Naive thymus-derived CD4-positive, alpha-beta T cell (primary cell): ENCODE measurements at regions not wholly inside any gene's neighbourhood (a gene's known extent, or its start where the extent isn't known, plus 50 kb on each side); places are given as distances from the start of the nearest gene placed in this dataset.

Experiments used
- ATAC-seq: fragments of 150-1000 bp; cut with Tn5 transposase; 2 replicates; pipeline ENCODE4 v1.10.0; 2021; ENCODE audit warnings: mild to moderate bottlenecking, moderate library complexity
- CTCF ChIA-PET: fragments of 350-600 bp; sonication (Branson Sonifier 250); formaldehyde crosslinking; loops from one replicate; lab custom pipeline; 2021; ENCODE audit warnings: antibody characterized with exemption; lab: Charles Lee
- POLR2A ChIA-PET: fragments of 350-600 bp; sonication (Branson Sonifier 250); formaldehyde crosslinking; loops from one replicate; lab custom pipeline; 2021; ENCODE audit warnings: antibody characterized with exemption, inconsistent platforms; lab: Charles Lee
- DNase-seq, 9 donors: peaks; one replicate each; pipeline versions ENCODE4 v3.0.0 to v3.0.0-alpha.2; 2020 to 2022; ENCODE audit warnings: mixed read lengths in 1 of 9
- H3K27ac ChIP-seq: one replicate; pipeline ENCODE4 v1.7.0; 2013; ENCODE audit warnings: mild to moderate bottlenecking, low read depth, low read length, moderate library complexity
- H3K27me3 ChIP-seq, 2 donors: one replicate each; pipeline ENCODE4 v1.7.0; 2013; ENCODE audit warnings: low read length in 2 of 2, mild to moderate bottlenecking in 2 of 2, moderate library complexity in 2 of 2; ENCODE audit not compliant: control insufficient read depth in 2 of 2, insufficient read depth in 2 of 2
- H3K36me3 ChIP-seq, 3 experiments: 1 replicate in 2 of 3; 2 replicates in 1 of 3; pipeline ENCODE4 v1.7.0; 2013; ENCODE audit warnings: low read length in 3 of 3, mild to moderate bottlenecking in 3 of 3, moderate library complexity in 1 of 3; ENCODE audit not compliant: insufficient read depth in 3 of 3, control insufficient read depth in 2 of 3
- H3K4me1 ChIP-seq, 2 donors: one replicate each; pipeline ENCODE4 v1.7.0; 2013; ENCODE audit warnings: low read length in 2 of 2, mild to moderate bottlenecking in 2 of 2, moderate library complexity in 1 of 2; ENCODE audit not compliant: control insufficient read depth in 2 of 2, insufficient read depth in 2 of 2
- H3K4me3 ChIP-seq: 2 replicates; pipeline ENCODE4 v1.7.0; 2013; ENCODE audit warnings: mild to moderate bottlenecking, low read length
- H3K9me3 ChIP-seq, 3 experiments: 1 replicate in 2 of 3; 2 replicates in 1 of 3; pipeline ENCODE4 v1.7.0; 2013; ENCODE audit warnings: low read length in 3 of 3; ENCODE audit not compliant: control insufficient read depth in 2 of 3
- H3K27ac Mint-ChIP-seq, 9 donors: one replicate each; pipeline ENCODE4 v1.8.0; 2020 to 2022; ENCODE audit warnings: mixed read lengths in 9 of 9, mild to moderate bottlenecking in 8 of 9, moderate library complexity in 5 of 9, inconsistent platforms in 2 of 9
- H3K27me3 Mint-ChIP-seq, 5 donors: one replicate each; pipeline ENCODE4 v1.8.0; 2021 to 2022; ENCODE audit warnings: mixed read lengths in 5 of 5, mild to moderate bottlenecking in 1 of 5
- H3K36me3 Mint-ChIP-seq, 5 donors: one replicate each; pipeline ENCODE4 v1.8.0; 2020 to 2022; ENCODE audit warnings: mixed read lengths in 5 of 5, mild to moderate bottlenecking in 3 of 5, inconsistent platforms in 1 of 5
- H3K4me1 Mint-ChIP-seq, 7 donors: one replicate each; pipeline ENCODE4 v1.8.0; 2020 to 2022; ENCODE audit warnings: mixed read lengths in 7 of 7, mild to moderate bottlenecking in 3 of 7, inconsistent platforms in 1 of 7
- H3K4me3 Mint-ChIP-seq, 10 donors: one replicate each; pipeline ENCODE4 v1.8.0; 2020 to 2022; ENCODE audit warnings: mild to moderate bottlenecking in 10 of 10, mixed read lengths in 10 of 10, moderate library complexity in 6 of 10, inconsistent platforms in 2 of 10
- H3K9me3 Mint-ChIP-seq, 11 donors: one replicate each; pipeline ENCODE4 v1.8.0; 2020 to 2022; ENCODE audit warnings: mixed read lengths in 11 of 11, mild to moderate bottlenecking in 4 of 11, inconsistent platforms in 1 of 11, moderate library complexity in 1 of 11
- intact Hi-C, 2 donors: fragments of 100-400 bp; cut with micrococcal nuclease; formaldehyde crosslinking; loops; one replicate each; pipeline ENCODE4 v1.15.1; 2023

- Histone ChIP-seq H3K36me3 (no peaks in the 10 kb centered on the region), H3K9me3 (no peaks in the 10 kb centered on the region), H3K27ac (no peak overlapping the region), H3K27me3 (no peaks in the 10 kb centered on the region), H3K4me1 (no peaks in the 10 kb centered on the region), H3K4me3 (no peak overlapping the region)
- Mint-ChIP-seq H3K36me3 (no peaks in the 10 kb centered on the region), H3K27me3 (peaks cover 0 to 9% (median 0%) of the 10 kb centered on the region in 5 donors), H3K4me3 (no peak overlapping the region), H3K4me1 (no peaks in the 10 kb centered on the region), H3K27ac (no peak overlapping the region), H3K9me3 (peaks cover 0 to 5% (median 0%) of the 10 kb centered on the region in 11 donors)
- DNase-seq (no peak), ATAC-seq (no peak)
- CTCF ChIA-PET: no interaction called here
- POLR2A ChIA-PET: no interaction called here
- intact Hi-C loops: no loop called here
Measured at GRCh38 chr2:137770166-137770565, 194.1 kb upstream of the HNMT start.

GRCh38 chr2:137771064-137771463 lies 193.2 kb upstream of the HNMT start:
- Histone ChIP-seq H3K27ac (no peak overlapping the region), H3K4me1 (no peaks in the 10 kb centered on the region), H3K36me3 (no peaks in the 10 kb centered on the region), H3K4me3 (no peak overlapping the region), H3K9me3 (no peaks in the 10 kb centered on the region), H3K27me3 (no peaks in the 10 kb centered on the region)
- peaks cover 0 to 9% (median 0%) of the 10 kb centered on the region in 5 donors for H3K27me3 Mint-ChIP-seq
- no peak overlapping the region for H3K4me3 Mint-ChIP-seq
- H3K27ac Mint-ChIP-seq: no peak overlapping the region
- no peaks in the 10 kb centered on the region for H3K4me1 Mint-ChIP-seq
- H3K36me3 Mint-ChIP-seq: no peaks in the 10 kb centered on the region
- peaks cover 0 to 5% (median 0%) of the 10 kb centered on the region in 11 donors for H3K9me3 Mint-ChIP-seq
- ATAC-seq (no peak), DNase-seq (no peak)
- intact Hi-C loops: no loop called here
- ChIA-PET CTCF (no interaction called here), POLR2A (no interaction called here)

- Histone ChIP-seq H3K27ac (no peak overlapping the region), H3K4me3 (no peak overlapping the region), H3K4me1 (no peaks in the 10 kb centered on the region), H3K27me3 (no peaks in the 10 kb centered on the region), H3K36me3 (no peaks in the 10 kb centered on the region), H3K9me3 (no peaks in the 10 kb centered on the region)
- Mint-ChIP-seq H3K36me3 (no peaks in the 10 kb centered on the region), H3K27me3 (peaks cover 0 to 13% (median 0%) of the 10 kb centered on the region in 5 donors), H3K27ac (no peak overlapping the region), H3K4me3 (no peak overlapping the region), H3K9me3 (peaks cover 0 to 5% (median 0%) of the 10 kb centered on the region in 11 donors), H3K4me1 (no peaks in the 10 kb centered on the region)
- CTCF ChIA-PET: no interaction called here
- intact Hi-C loops: no loop called here
- POLR2A ChIA-PET: no interaction called here
- DNase-seq (no peak), ATAC-seq (no peak)
Measured at GRCh38 chr2:137772451-137772850, 191.8 kb upstream of the HNMT start.

DNA sequence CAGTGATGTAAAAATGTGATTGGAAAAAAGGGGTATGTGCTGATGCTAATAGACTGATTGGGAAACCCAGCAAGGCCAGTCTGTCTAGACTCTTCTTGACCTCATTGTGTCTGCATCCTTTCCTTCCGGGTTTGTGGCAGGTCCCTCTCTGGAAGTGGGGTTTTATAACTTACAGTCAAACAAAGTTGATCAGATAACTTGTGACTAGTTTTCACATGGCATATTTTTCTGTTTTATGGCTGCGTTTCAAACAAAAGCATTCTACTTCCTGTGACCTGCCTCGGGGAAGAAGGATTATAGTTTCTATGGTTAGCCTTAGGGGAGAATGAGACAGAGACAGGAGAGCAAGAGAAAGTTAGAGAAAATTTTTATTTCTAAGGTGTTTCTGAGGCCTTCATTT lies 188.7 kb upstream of the HNMT start:
- no peak overlapping the region for H3K27ac ChIP-seq
- H3K27me3 Mint-ChIP-seq: peaks cover 0 to 9% (median 0%) of the 10 kb centered on the region in 5 donors
- no peaks in the 10 kb centered on the region for H3K36me3 ChIP-seq
- no peak overlapping the region for H3K4me3 ChIP-seq
- no peak for DNase-seq
- no peaks in the 10 kb centered on the region for H3K27me3 ChIP-seq
- peaks cover 0 to 5% (median 0%) of the 10 kb centered on the region in 11 donors for H3K9me3 Mint-ChIP-seq
- intact Hi-C loops: no loop called here
- H3K27ac Mint-ChIP-seq: no peak overlapping the region
- H3K4me1 Mint-ChIP-seq: no peaks in the 10 kb centered on the region
- CTCF ChIA-PET: no interaction called here
- no peak for ATAC-seq
- H3K4me3 Mint-ChIP-seq: no peak overlapping the region
- no peaks in the 10 kb centered on the region for H3K36me3 Mint-ChIP-seq
- no peaks in the 10 kb centered on the region for H3K4me1 ChIP-seq
- POLR2A ChIA-PET: no interaction called here
- no peaks in the 10 kb centered on the region for H3K9me3 ChIP-seq

DNA sequence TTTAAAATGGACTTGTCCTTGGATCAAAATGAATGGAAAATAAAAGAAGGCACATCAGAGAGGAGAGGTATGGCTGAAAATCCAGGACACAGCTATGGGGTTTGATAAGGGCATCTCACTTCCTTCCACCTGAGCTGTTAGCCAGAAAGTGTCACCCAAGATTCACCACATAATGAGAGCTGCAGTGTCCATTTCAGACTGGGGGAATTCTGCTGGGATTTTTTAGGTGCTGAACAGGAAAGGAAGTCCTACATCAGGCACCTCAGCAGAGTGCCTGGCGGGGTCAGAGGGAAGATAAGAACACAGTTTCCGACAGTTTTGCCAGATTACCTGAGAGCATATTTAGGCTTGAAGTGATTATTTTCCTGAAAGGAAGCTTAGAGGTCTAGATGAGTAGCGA lies 187.6 kb upstream of the HNMT start:
- DNase-seq: no peak
- CTCF ChIA-PET: no interaction called here
- POLR2A ChIA-PET: no interaction called here

GRCh38 chr2:137797641-137798040 lies 166.6 kb upstream of the HNMT start:
- CTCF ChIA-PET: no interaction called here
- Mint-ChIP-seq H3K4me1 (no peaks in the 10 kb centered on the region), H3K36me3 (peaks cover 0 to 5% (median 0%) of the 10 kb centered on the region in 5 donors), H3K9me3 (peaks cover 0 to 18% (median 9%) of the 10 kb centered on the region in 11 donors), H3K27ac (no peak overlapping the region), H3K27me3 (peaks cover 0 to 11% (median 4%) of the 10 kb centered on the region in 5 donors), H3K4me3 (no peak overlapping the region)
- H3K27ac ChIP-seq: no peak overlapping the region
- H3K27me3 ChIP-seq: no peaks in the 10 kb centered on the region
- no peak overlapping the region for H3K4me3 ChIP-seq
- intact Hi-C loops: no loop called here
- DNase-seq: no peak
- POLR2A ChIA-PET: no interaction called here
- H3K9me3 ChIP-seq: no peaks in the 10 kb centered on the region
- ATAC-seq: no peak
- no peaks in the 10 kb centered on the region for H3K4me1 ChIP-seq
- no peaks in the 10 kb centered on the region for H3K36me3 ChIP-seq

More for the DNA sequence above, 187.6 kb upstream of the HNMT start:
- no peaks in the 10 kb centered on the region for H3K4me1 ChIP-seq
- no peak overlapping the region for H3K27ac Mint-ChIP-seq
- H3K9me3 Mint-ChIP-seq: peaks cover 0 to 5% (median 0%) of the 10 kb centered on the region in 11 donors
- no peak overlapping the region for H3K27ac ChIP-seq
- no peaks in the 10 kb centered on the region for H3K9me3 ChIP-seq
- intact Hi-C loops: no loop called here
- no peaks in the 10 kb centered on the region for H3K36me3 ChIP-seq
- H3K27me3 ChIP-seq: no peaks in the 10 kb centered on the region
- H3K4me1 Mint-ChIP-seq: no peaks in the 10 kb centered on the region
- H3K36me3 Mint-ChIP-seq: no peaks in the 10 kb centered on the region
- no peak for ATAC-seq
- peaks cover 0 to 4% (median 0%) of the 10 kb centered on the region in 5 donors for H3K27me3 Mint-ChIP-seq
- no peak overlapping the region for H3K4me3 Mint-ChIP-seq
- H3K4me3 ChIP-seq: no peak overlapping the region

- H3K27me3 Mint-ChIP-seq: peaks cover 0 to 11% (median 4%) of the 10 kb centered on the region in 5 donors
- Histone ChIP-seq H3K36me3 (no peaks in the 10 kb centered on the region), H3K4me3 (no peak overlapping the region), H3K27me3 (no peaks in the 10 kb centered on the region), H3K9me3 (no peaks in the 10 kb centered on the region), H3K27ac (no peak overlapping the region), H3K4me1 (no peaks in the 10 kb centered on the region)
- peaks cover 0 to 18% (median 10%) of the 10 kb centered on the region in 11 donors for H3K9me3 Mint-ChIP-seq
- no peak overlapping the region for H3K27ac Mint-ChIP-seq
- POLR2A ChIA-PET: no interaction called here
- CTCF ChIA-PET: no interaction called here
- H3K4me1 Mint-ChIP-seq: no peaks in the 10 kb centered on the region
- peaks cover 0 to 5% (median 0%) of the 10 kb centered on the region in 5 donors for H3K36me3 Mint-ChIP-seq
- intact Hi-C loops: no loop called here
- no peak overlapping the region for H3K4me3 Mint-ChIP-seq
- ATAC-seq: no peak
- DNase-seq: no peak
Measured at GRCh38 chr2:137799600-137799999, 164.7 kb upstream of the HNMT start.
